ENCODE measurements at regions not wholly inside any gene's neighbourhood (a gene's known extent, or its start where the extent isn't known, plus 50 kb on each side); places are given as distances from the start of the nearest gene placed in this dataset.

DNA sequence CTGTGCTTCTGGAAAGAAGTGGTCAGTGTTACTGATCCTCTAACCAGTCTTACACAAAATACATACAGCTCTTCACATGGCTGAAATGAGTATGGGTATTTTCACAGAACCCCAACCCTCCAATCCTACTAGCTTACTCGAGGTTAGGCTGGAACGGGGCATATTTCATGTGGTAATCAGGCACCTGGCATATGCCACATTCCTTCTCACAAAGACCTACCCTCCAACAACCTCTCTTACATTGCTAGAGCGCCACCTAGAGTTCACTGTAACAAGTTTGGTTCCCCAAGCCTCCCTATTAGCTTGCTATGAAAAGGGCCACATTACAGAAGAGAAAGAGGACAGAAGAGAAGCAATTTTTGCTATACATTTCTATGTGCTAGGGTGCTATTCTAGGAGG is 597.3 kb downstream of the PRELID2 start:
- DNase-seq = peak; percentile 49

DNA sequence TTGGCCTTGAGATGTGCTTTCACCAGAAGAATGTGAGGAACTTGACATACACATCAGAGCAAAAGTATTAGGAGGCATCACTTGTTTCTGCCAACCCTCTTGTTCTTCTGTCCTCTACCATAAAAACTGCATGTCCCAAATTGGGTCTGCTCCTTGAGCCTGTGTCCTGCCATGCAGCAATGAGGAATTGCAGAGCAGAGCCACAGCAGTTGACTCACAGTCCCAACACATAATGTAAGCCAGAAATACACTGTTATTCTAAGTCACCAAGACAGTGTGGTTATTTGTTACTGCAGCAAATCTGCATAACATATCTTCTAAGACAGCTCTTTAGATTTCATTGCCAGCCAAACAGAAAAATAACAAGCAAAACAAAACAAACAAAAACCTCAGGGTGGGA is 598.2 kb downstream of the PRELID2 start:
- DNase-seq = no peak

DNA sequence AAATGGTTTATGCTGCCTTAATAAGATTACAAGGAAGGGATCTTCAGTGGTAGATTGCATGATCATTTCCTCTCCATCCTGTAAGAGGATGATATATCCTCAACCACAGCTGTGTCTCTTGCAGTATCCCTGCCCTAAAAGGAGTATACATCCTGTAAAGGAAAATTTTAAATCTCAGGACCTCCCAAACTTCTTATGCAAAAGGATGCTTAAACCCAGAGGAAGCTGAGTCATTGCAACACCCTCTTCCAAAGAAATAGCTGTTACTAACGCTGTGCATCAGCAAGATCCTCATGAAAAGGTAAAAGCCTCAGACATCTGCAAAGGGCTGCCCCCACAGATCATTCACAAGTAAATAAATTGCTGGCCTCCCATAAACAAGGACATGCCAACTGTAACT is 599.0 kb downstream of the PRELID2 start:
- DNase-seq = no peak

DNA sequence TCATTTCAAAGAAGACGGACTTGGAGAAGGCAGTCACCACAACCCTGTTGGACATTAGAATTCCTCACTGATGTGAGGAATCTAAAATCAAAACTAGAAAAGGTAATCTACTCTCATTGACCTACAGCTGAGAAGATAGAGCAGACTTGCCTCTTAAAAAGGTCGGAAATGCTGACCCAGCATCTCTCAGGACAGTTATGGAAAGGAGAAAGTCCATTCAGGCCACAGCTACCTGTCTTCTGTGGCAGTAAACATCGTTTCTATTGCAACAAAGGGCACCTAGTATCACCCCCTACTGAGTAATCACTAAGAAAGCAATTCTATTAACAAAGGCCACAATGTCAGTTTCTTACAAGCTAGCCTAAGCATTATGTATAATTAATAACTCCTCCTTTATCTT is 601.7 kb downstream of the PRELID2 start:
- DNase-seq = no peak

DNA sequence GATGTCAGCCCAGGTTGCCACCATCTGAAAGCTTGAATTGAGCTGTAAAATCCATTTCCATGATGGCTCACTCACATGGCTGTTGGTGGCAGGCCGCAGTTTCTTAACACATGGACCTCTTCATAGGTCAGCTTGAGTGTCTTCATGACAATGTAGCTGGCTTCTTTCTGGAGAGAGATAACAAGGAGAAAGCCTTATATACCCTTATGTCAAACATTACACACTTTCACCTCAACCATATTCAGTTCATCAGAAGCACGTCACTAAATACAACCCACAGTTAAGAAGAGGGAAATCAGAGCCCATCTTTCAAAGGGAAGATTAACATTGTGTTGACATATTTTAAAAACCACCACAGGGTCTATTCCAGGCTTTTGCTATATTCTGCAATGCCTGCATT is 604.4 kb downstream of the PRELID2 start:
- DNase-seq = no peak

DNA sequence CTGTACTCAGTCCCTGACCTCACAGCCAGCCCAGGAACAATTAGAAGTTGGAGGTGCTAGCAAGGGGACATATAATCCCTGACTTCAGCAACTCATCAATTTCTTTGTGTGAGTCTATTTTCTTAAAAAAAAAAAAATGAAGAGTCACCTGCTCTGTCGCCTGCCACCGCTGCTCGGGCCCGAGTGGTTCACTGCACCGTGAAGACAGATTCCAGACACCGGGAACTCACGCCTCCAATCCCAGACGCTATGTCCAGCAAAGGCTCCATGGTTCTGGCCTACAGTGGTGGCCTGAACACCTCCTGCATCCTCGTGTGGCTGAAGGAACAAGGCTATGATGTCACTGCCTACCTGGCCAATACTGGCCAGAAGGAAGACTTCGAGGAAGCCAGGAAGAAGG is 606.6 kb downstream of the PRELID2 start:
- DNase-seq = no peak

DNA sequence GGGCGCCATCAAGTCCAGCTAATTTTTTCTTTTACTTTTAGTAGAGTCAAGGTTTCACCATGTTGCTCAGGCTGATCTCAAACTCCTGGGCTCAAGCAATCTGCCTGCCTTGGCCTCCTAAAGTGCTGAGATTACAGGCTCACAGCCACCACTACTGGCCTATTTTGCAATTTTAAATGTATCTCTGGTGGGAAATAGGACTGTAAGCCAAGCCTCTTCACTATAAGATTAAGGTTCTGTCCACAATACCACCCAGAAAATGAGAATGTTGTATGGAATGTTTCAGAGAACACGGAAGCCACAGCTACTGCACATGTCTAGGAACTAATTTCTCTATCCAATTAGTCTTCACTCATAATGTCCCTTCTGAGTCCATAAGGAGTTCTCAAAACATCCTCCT is 607.3 kb downstream of the PRELID2 start:
- no peak for DNase-seq

DNA sequence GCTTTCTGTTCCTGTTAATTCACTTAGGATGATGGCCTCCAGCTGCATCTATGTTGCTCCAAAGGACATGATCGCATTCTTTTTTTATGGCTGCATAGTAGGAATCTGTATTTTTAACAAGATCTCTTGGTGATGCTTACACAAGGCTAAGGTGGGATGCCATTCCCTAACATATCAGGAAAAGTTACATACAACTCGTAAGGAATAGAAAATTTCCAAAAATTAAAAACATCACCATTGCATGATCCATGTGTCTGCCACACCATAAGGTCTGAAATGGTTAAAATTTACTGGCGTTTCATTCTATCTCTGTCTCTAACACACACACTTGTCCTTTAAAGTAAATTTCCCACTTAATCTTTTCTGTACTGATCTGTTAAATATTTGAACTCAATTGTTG is 608.4 kb downstream of the PRELID2 start:
- no peak for DNase-seq

DNA sequence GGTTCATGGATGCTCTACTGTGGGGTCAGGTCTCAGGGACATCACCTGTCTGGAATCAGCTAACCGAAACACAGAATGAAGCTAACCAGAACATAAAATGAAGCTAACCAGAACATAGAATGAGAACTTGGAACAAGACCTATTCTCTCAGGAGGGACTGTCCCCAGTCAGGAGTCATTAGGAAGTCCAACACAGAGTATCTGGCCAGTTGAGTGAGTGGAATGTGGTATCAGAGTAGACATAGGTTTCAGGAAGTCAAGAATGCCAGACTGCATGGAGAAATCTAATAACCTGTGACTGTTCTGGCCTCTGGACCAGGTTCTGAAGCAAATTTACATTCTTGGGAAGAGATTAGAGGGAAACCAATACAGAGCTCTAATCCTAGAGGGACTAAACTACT is 609.6 kb downstream of the PRELID2 start:
- no peak for DNase-seq

DNA sequence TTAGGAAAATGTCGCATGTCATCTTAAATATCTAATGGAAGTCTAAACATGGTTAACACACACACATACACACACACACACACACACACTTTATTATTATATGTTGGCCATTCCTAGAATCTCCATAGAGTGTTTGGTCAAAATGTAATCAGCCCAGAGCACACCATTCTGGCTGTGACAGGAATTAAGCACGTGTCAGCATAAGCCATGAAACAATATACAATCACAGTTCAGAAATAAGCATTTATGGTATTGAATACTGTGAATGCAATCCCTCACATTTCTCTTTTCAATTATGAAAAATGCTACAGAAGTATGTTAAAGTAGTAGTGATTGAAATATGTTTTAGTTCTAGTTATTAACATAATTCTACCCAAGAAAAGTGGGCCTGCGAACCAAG is 611.6 kb downstream of the PRELID2 start:
- no peak for DNase-seq

DNA sequence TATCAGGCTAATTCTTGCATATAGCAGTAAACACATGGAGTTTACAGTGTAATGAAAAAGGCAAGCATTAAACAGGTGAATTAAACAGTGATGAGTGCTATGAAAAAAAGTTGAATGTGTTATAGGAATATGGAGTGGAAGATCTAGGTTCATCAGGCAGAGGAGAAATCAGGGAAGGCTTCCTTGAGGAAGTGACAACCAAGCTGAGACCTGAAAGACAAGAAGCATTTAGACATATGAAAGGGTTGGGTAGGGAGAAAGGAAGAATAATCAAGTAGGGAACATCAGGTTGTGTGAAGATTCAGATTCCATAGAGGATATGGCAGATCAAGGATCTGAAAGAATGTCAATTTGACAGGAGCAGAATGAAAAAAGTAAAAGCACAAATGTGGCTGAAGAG is 612.5 kb downstream of the PRELID2 start:
- no peak for DNase-seq

DNA sequence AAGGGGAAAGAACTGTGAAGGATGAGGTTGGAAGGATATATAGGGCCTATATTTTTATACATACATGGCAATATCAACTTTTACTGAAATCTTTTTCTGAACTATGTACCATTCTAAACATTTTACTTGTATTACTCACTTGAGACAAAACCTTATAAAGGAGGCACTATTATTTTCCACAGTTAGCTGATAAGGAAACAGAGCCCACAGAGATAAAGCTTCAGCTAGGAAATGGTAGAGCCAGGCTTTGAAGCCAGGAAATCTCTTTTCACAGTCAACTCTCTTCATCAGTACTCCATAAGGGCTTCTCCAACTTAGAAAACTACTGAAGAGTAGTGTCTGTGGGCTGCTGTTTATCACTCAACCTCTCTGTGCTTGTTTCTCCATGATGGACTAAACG is 613.7 kb downstream of the PRELID2 start:
- no peak for DNase-seq

DNA sequence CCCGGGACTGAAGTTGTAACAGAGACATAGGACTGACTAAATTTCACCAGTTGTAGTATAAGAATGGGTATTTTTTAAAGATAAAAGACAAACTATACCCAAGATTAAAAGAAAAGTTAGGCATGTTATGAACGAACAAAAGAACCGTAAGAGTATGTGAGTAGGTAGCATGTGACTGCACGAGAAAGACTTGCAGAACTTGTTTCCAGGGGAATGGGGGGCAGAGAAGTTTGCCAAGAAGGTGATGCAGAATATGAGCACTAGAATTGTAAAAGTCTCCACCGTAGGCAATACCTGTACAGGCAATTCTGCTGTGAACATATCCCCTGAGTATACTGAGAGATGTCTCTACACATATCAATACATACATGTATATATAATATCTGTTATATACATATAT is 614.7 kb downstream of the PRELID2 start:
- DNase-seq = no peak

DNA sequence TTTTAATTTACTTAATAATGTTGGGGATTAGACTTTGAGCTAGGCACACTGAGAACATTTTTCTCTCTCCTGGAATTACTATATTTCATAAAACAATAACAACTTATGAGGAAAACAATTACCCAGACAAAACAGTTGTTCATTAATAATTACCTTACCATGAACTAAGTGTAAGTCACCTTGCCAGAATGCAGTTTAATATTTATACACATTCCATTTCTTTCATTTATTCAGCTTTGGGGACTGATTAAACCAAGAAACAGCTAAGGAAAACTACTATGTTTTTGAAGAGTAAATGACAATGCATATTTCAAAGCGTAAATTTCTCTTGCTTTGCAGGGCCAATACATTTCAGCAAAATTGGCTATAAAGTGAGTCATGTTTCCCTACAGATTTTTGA is 616.2 kb downstream of the PRELID2 start:
- DNase-seq = no peak

DNA sequence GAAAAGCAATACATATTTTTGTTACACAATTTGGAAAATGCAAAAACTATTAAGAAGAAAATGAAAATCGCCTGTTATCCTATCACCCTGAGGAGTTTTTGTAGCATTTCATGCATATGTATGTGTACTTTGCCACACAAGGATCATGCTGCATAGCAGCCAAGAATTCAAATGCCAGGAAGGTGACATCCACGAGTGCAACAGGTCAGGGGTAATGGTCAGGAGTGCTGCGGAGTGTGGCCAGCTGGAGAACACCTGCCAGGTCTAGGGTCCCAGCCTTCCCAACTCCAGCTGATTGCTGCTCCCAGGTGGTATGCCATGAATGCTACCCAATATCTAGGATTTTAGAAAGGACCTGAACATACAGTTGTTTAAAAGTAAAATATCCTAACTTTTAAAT is 617.1 kb downstream of the PRELID2 start:
- no peak for DNase-seq

DNA sequence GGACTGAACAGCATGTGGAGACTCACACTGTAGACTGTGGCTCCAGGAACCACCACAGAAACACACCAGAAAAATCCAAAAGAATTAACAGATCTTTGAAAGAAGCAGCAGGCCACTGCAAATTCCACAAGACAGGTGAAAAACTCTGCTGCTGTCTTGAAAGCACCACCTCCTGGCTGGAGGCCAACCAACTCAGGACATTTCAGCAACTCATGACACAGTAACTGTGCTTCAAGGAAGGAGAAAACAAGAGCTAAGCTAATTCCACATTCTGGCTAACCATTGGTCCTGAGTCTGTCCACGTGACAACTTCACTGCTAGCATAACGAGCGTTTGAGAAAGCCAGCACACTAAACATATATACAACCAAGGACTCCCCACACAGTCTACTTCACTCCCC is 625.1 kb downstream of the PRELID2 start:
- no peak for DNase-seq

DNA sequence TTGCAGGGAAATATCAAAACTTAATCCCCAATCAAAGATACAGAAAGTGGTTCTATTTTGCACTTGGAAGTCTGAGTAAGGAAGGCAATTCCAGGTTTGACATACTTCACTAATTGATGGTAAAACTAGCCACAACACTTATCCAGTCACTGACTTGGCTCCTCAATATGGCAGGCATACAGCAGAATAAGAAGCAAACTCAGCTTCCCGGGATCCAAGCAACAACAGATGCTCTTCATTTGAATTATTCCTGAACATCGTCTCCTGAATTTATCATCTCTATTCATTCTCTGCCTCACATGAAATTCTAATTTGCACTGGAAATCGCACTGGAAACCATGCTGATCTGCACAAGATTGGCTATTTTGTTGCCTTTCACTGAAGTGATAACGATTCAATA is 629.6 kb downstream of the PRELID2 start:
- no peak for DNase-seq

DNA sequence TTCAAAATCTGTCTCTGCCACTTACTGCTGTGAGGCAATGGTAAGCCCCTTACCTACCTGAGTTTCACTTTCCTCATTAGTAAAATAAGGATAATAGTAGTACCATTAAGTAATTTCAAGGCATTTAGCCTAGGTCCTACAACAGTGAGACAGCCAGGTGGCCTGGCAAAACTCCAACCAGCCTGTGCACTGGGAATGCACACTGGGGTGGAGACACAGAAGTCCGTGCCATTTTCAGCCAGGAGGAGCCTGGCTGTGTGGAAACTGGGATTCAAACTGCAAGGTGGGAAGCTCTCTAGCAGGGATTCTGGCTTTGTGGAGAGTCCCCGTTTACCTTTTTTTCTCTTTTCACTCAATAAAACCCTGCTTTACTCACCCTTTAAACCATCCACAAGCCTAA is 630.4 kb downstream of the PRELID2 start:
- DNase-seq = no peak

DNA sequence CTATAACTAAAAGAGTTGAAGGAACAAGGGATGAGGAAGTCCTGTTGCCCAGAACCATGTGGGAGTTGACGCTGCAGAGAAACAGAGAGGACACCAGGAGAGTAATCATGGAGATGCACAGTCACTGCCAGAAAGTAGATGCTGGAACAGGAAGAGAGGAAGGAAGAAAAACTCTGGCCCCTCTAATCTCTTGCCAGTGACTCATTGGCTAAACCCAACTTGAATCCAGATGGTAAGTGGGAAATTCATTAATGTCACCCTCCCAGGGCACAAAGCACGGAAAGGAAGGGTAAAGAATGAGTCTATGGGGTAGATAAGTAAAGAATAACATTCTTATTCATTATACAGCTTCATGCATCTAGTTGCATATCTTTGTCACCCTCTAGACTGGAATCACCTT is 631.9 kb downstream of the PRELID2 start:
- DNase-seq = no peak

DNA sequence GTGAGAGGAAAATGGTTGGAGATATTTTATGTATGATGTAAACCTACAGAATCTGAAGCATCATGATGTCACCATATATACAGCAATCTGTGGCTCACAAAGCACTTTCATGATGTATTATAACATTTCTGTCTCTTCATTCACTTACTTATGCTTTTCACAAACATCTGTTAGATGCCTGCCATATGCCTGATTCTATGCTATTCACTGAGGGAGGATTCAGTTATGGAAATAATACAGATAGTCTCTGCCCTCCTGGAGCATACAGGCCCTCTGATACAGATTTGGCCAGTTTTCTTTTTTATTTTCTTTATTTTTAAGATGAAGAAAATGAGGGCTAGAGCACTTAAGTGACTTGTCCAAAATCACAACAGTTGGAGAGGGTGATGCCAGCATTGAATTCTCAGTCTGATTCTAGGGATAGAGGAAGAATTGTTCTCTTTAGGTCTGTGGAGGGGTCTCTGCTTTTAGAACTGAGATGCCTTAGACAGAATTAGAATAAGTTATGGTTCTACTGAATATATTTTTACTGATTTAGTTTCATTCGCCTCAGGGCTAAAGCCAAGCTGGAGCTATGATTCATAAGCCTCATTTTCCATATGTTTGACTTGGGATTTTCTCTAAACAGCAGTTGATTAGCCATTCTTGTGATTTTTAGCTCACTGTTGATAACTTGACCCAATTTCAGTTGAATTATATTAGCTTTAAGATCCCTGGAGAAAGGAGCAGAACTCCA is 636.4 kb downstream of the PRELID2 start:
- no peak for DNase-seq

DNA sequence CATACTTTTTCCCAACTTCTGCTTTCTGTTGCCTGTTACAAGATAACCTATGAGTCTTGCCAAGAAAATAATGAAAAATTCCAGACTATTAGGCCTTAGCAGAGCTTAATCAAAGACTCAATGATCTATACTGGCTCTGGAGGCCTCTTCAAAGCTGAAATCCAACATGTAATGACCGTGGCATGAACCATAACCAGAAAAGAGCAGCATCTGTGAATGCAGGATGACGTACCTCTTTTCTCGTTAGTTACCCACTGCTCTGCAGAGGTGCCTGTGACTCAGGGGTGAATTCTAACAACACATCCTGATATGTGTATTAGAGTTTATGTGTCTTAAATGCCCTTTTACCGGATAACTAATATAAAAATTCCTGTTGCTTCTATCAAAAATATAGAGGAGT is 645.4 kb downstream of the PRELID2 start:
- DNase-seq = no peak

DNA sequence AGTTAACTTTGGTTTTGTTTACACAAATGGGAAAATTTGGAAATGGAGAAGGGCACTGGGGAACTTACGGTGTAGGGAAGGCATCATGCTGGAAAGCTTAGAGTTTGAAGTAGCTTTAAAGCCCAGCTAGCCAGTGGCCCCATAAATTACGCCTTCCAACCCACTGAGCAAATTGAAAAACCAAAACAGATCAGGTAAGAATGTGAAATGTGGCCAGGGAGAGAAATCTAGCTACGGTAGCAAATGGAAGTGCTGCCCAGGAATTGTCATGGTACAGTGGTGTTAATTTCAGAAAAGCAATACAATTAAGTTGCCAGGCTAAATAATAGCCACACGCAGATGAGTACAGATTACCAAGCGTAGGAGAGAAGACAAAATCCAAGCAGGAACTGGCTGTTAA is 654.8 kb downstream of the PRELID2 start:
- no peak for DNase-seq

DNA sequence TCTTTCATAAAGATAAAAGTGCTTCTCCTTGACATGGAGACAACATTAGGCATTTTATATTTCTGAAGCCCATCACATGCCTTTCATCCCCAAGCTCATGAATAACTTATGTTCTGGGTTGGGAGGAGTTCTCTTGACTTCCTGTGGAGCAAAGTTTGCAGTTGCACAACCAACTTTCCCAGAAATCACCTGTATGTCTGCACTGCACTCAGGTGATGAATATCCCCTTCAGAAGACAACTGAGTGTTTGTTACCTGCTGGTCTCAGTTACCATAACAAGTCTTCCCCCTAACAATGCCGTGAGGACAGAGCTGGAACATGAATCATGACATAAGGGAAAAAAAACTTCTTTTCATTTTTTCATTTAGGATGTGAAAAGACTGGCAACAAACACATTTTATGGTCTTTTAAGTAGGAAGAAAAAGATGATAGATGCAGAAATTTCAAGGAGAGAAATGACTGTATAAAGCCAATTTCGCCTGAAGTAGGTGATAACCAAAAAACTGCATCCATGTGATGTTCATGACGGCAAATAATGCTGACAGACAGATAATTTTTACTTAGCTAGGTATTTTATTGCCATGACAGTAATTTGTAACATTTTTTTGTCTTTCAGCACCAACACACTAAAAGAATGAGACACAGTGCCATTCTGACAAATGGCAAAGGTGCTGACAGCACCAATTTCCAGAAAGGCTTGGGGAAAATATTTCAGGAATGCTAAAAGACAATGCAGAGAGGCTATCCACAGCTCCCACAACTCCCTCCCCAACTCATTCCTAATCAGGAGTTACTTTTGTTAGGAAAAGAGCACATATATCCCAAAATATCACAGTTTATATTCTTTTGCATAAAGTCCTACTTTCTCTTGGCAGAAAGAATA is 656.3 kb downstream of the PRELID2 start:
- no peak for DNase-seq

DNA sequence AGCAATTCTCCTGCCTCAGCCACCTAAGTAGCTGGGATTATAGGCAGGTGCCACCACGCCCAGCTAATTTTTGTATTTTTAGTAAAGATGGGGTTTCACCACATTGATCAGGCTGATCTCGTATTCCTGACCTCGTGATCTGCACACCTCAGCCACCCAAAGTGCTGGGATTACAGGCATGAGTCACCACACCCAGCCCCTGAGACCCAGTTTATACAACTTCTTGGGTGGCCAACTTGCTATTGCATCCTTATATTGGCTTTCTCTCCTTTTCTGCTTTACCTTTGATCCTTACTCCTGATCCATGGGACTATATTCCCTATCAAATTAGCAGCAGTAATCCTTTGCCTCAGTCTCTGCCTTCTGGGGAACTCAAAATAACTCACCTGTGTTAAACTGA is 659.1 kb downstream of the PRELID2 start:
- DNase-seq = no peak

DNA sequence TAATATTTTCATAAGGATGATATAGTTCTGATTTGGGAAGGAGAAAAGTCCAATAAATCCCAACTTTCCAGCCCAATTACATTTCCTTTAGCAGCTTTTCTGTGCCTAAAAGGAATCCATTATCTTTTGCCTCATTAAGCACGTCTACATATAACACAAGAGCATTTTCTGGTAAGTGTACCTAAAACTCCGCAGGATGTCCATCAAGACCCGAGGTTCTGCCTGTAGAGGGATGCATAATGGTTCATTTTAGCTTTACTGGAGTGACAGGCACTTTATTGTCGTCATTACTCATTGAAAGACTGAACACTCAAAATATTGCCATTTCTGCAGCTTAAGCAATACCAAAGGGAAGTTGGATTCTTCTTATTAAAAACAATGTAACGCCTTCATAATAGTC is 669.0 kb downstream of the PRELID2 start:
- DNase-seq = no peak
